ENCODE measurements at regions not wholly inside any gene's neighbourhood (a gene's known extent, or its start where the extent isn't known, plus 50 kb on each side); places are given as distances from the start of the nearest gene placed in this dataset.
A peak's percentile ranks its signal among the peaks of the same experiment; 100 is the strongest.

- no peak for TF ChIP-seq CTCF (IDR thresholded peaks at IDR 0.05; ENCODE audit: borderline replicate concordance, insufficient read depth, low read depth, low read length)
These were observed 205.0 kb upstream of the ADRA1D start for GRCh38 chr20:4454111-4454510.

GRCh38 chr20:4453359-4453758, 204.3 kb upstream of the ADRA1D start:
- TF ChIP-seq CTCF (IDR thresholded peaks at IDR 0.05; ENCODE audit: borderline replicate concordance, insufficient read depth, low read depth, low read length): no peak
- no peak overlapping the region for H3K4me3 ChIP-seq (ENCODE audit: low read depth, low read length)

More at GRCh38 chr20:4454111-4454510, 205.0 kb upstream of the ADRA1D start:
- no peak overlapping the region for H3K4me3 ChIP-seq (ENCODE audit: low read depth, low read length)

- no peak for TF ChIP-seq CTCF (IDR thresholded peaks at IDR 0.05; ENCODE audit: borderline replicate concordance, insufficient read depth, low read depth, low read length)
- no peak overlapping the region for H3K4me3 ChIP-seq (ENCODE audit: low read depth, low read length)
These were observed 202.5 kb upstream of the ADRA1D start for GRCh38 chr20:4451487-4452081.

- H3K4me3 ChIP-seq (ENCODE audit: low read depth, low read length): no peak overlapping the region
- 0 out of 2 replicates have a peak, but pooled peaks have one; percentile 8 for TF ChIP-seq CTCF (IDR thresholded peaks at IDR 0.05; ENCODE audit: borderline replicate concordance, insufficient read depth, low read depth, low read length)
These were observed 201.0 kb upstream of the ADRA1D start for GRCh38 chr20:4449957-4450715.

GRCh38 chr20:4445784-4446183, 196.7 kb upstream of the ADRA1D start:
- no peak for TF ChIP-seq CTCF (IDR thresholded peaks at IDR 0.05; ENCODE audit: borderline replicate concordance, insufficient read depth, low read depth, low read length)
- H3K4me3 ChIP-seq (ENCODE audit: low read depth, low read length): no peak overlapping the region

GRCh38 chr20:4445331-4445730, 196.2 kb upstream of the ADRA1D start:
- no peak overlapping the region for H3K4me3 ChIP-seq (ENCODE audit: low read depth, low read length)
- TF ChIP-seq CTCF (IDR thresholded peaks at IDR 0.05; ENCODE audit: borderline replicate concordance, insufficient read depth, low read depth, low read length): no peak

- no peak for TF ChIP-seq CTCF (IDR thresholded peaks at IDR 0.05; ENCODE audit: borderline replicate concordance, insufficient read depth, low read depth, low read length)
- no peak overlapping the region for H3K4me3 ChIP-seq (ENCODE audit: low read depth, low read length)
These were observed 195.3 kb upstream of the ADRA1D start for GRCh38 chr20:4444404-4444803.
